H7 (cell line): ENCODE measurements at regions not wholly inside any gene's neighbourhood (a gene's known extent, or its start where the extent isn't known, plus 50 kb on each side); places are given as distances from the start of the nearest gene placed in this dataset.

Source experiments
- DNase-seq: peaks from one replicate; pipeline ENCODE4 v3.0.0; 2012
- H3K27me3 ChIP-seq: 2 replicates; pipeline ENCODE4 v1.6.0; 2011; ENCODE audit warnings: mild to moderate bottlenecking, low read length; ENCODE audit not compliant: control insufficient read depth, insufficient read depth
- H3K36me3 ChIP-seq: replicated peaks from 2 replicates; pipeline ENCODE4 v1.5.1; 2011; ENCODE audit warnings: low read length; ENCODE audit not compliant: control insufficient read depth, insufficient read depth
- H3K4me3 ChIP-seq: 2 replicates; pipeline ENCODE4 v1.5.1; 2011; ENCODE audit warnings: low read depth, mild to moderate bottlenecking, control low read depth, low read length, moderate library complexity; ENCODE audit not compliant: insufficient read depth

- H3K36me3 ChIP-seq, result no peaks in the 10 kb centered on the region
- H3K4me3 ChIP-seq, result no peak overlapping the region
- no peaks in the 10 kb centered on the region for H3K27me3 ChIP-seq
- peak; percentile 53 for DNase-seq
Observed at GRCh38 chr2:134086594-134087219, 167.2 kb upstream of the MGAT5 start.

- H3K27me3 ChIP-seq, result no peaks in the 10 kb centered on the region
- no peak overlapping the region for H3K4me3 ChIP-seq
- peak; percentile 60 for DNase-seq
- no peaks in the 10 kb centered on the region for H3K36me3 ChIP-seq
Observed at GRCh38 chr2:134087371-134087921, 166.4 kb upstream of the MGAT5 start.

GRCh38 chr2:134089454-134089853 is 164.4 kb upstream of the MGAT5 start:
- no peaks in the 10 kb centered on the region for H3K36me3 ChIP-seq
- no peak overlapping the region for H3K4me3 ChIP-seq
- no peak for DNase-seq
- no peaks in the 10 kb centered on the region for H3K27me3 ChIP-seq

GRCh38 chr2:134097740-134098139 is 156.1 kb upstream of the MGAT5 start:
- no peak for DNase-seq
- Histone ChIP-seq H3K4me3 (no peak overlapping the region), H3K27me3 (no peaks in the 10 kb centered on the region), H3K36me3 (no peaks in the 10 kb centered on the region)

GRCh38 chr2:134098321-134098720 is 155.6 kb upstream of the MGAT5 start:
- H3K36me3 ChIP-seq, result no peaks in the 10 kb centered on the region
- no peak for DNase-seq

GRCh38 chr2:134099273-134099672 is 154.6 kb upstream of the MGAT5 start:
- Histone ChIP-seq H3K27me3 (no peaks in the 10 kb centered on the region), H3K4me3 (no peak overlapping the region), H3K36me3 (no peaks in the 10 kb centered on the region)
- DNase-seq, result no peak

More at GRCh38 chr2:134098321-134098720, 155.6 kb upstream of the MGAT5 start:
- H3K4me3 ChIP-seq, result no peak overlapping the region
- no peaks in the 10 kb centered on the region for H3K27me3 ChIP-seq

GRCh38 chr2:134103196-134103595 is 150.7 kb upstream of the MGAT5 start:
- no peaks in the 10 kb centered on the region for H3K27me3 ChIP-seq
- H3K4me3 ChIP-seq, result no peak overlapping the region
- H3K36me3 ChIP-seq, result no peaks in the 10 kb centered on the region
- DNase-seq, result no peak

- Histone ChIP-seq H3K36me3 (no peaks in the 10 kb centered on the region), H3K4me3 (no peak overlapping the region), H3K27me3 (no peaks in the 10 kb centered on the region)
- DNase-seq, result no peak
Observed at GRCh38 chr2:134104754-134105153, 149.1 kb upstream of the MGAT5 start.

- Histone ChIP-seq H3K36me3 (no peaks in the 10 kb centered on the region), H3K4me3 (no peak overlapping the region), H3K27me3 (no peaks in the 10 kb centered on the region)
- DNase-seq, result peak; percentile 47
Observed at GRCh38 chr2:134107402-134107801, 146.5 kb upstream of the MGAT5 start.

GRCh38 chr2:134108113-134108512 is 145.8 kb upstream of the MGAT5 start:
- no peak overlapping the region for H3K4me3 ChIP-seq
- DNase-seq, result no peak
- no peaks in the 10 kb centered on the region for H3K27me3 ChIP-seq
- no peaks in the 10 kb centered on the region for H3K36me3 ChIP-seq

- Histone ChIP-seq H3K36me3 (no peaks in the 10 kb centered on the region), H3K4me3 (no peak overlapping the region), H3K27me3 (no peaks in the 10 kb centered on the region)
- no peak for DNase-seq
Observed at GRCh38 chr2:134109246-134109645, 144.6 kb upstream of the MGAT5 start.

- Histone ChIP-seq H3K36me3 (no peaks in the 10 kb centered on the region), H3K4me3 (no peak overlapping the region)
- no peak for DNase-seq
Observed at GRCh38 chr2:134109725-134110124, 144.1 kb upstream of the MGAT5 start.

GRCh38 chr2:134110532-134110931 is 143.3 kb upstream of the MGAT5 start:
- no peak for DNase-seq
- Histone ChIP-seq H3K27me3 (no peaks in the 10 kb centered on the region), H3K4me3 (no peak overlapping the region), H3K36me3 (no peaks in the 10 kb centered on the region)

More at GRCh38 chr2:134109725-134110124, 144.1 kb upstream of the MGAT5 start:
- no peaks in the 10 kb centered on the region for H3K27me3 ChIP-seq

- Histone ChIP-seq H3K4me3 (no peak overlapping the region), H3K27me3 (peaks cover 2% of the 10 kb centered on the region), H3K36me3 (no peaks in the 10 kb centered on the region)
- no peak for DNase-seq
Observed at GRCh38 chr2:134117676-134118075, 136.2 kb upstream of the MGAT5 start.

GRCh38 chr2:134118279-134119116 is 135.4 kb upstream of the MGAT5 start:
- H3K4me3 ChIP-seq, result no peak overlapping the region
- H3K36me3 ChIP-seq, result no peaks in the 10 kb centered on the region
- H3K27me3 ChIP-seq, result peaks cover 2% of the 10 kb centered on the region
- DNase-seq, result peak; percentile 80
